Adrenal gland (tissue), 9 donors: ENCODE measurements at regions not wholly inside any gene's neighbourhood (a gene's known extent, or its start where the extent isn't known, plus 50 kb on each side); places are given as distances from the start of the nearest gene placed in this dataset.

Experiments
- DNase-seq, 7 donors: peaks; one replicate each; pipeline ENCODE4 v3.0.0-alpha.2; 2019 to 2020
- H3K27ac ChIP-seq, 5 donors: fragments of 200-600 bp; sonication (generic) in 4 of 5; 1 replicate in 3 of 5; 2 replicates in 2 of 5; pipeline versions ENCODE4 v1.5.1 to v1.8.0; 2016 to 2020; ENCODE audit warnings: mild to moderate bottlenecking in 1 of 5
- H3K27me3 ChIP-seq: fragments of 200-600 bp; 2 replicates; pipeline ENCODE4 v1.8.0; 2021
- H3K36me3 ChIP-seq, 2 donors: fragments of 200-600 bp; replicated peaks in 1 of 2; 1 replicate in 1 of 2; 2 replicates in 1 of 2; pipeline versions ENCODE4 v1.5.1 to v1.8.0; 2018 to 2022
- H3K4me1 ChIP-seq, 2 donors: fragments of 200-600 bp; replicated peaks in 1 of 2; 1 replicate in 1 of 2; 2 replicates in 1 of 2; pipeline versions ENCODE4 v1.5.1 to v1.8.0; 2018 to 2021
- H3K4me3 ChIP-seq, 4 donors: fragments of 200-600 bp; sonication (generic) in 3 of 4; one replicate each; pipeline ENCODE4 v1.5.1; 2016 to 2018
- H3K9me3 ChIP-seq, 3 donors: fragments of 200-600 bp; sonication (generic) in 1 of 3; replicated peaks in 1 of 3; 1 replicate in 2 of 3; 2 replicates in 1 of 3; pipeline versions ENCODE4 v1.5.1 to v1.8.0; 2016 to 2021
- POLR2A ChIP-seq, 2 donors: fragments of 450-650 bp; IDR thresholded peaks; one replicate each; pipeline ENCODE4 v1.6.1; 2017; ENCODE audit warnings: antibody characterized with exemption in 2 of 2, mild to moderate bottlenecking in 2 of 2, moderate library complexity in 1 of 2
- WGBS, 4 donors: extraction: QIAGEN DNeasy Blood & Tissue Kit in 2 of 4; methylation state at CpG; one replicate each; pipeline versions ENCODE4 v1.1.5 to v1.1.7; 2013 to 2017; 5-methylcytosine and 5-hydroxymethylcytosine counted together
- intact Hi-C, 2 donors: fragments of 100-400 bp; cut with DNase I; formaldehyde crosslinking; loops; one replicate each; pipeline versions ENCODE4 v1.14.1 to v1.15.0; 2022 to 2023
- TF ChIP-seq, protein P1 (sequence below), 6 experiments: fragments of 450-650 bp in 4 of 6; fragments of 200-600 bp in 2 of 6; sonication (generic) in 1 of 6; IDR thresholded peaks; 1 replicate in 5 of 6; 2 replicates in 1 of 6; pipeline versions ENCODE4 v1.5.1 to v1.8.0; 2016 to 2021; ENCODE audit warnings: antibody characterized with exemption in 6 of 6, mild to moderate bottlenecking in 2 of 6, moderate library complexity in 1 of 6
- donor health status: healthy with polysubstance abuse.
- donor health status: Bipolar disorder and iron deficiency.
- donor health status: DM: yes; HTN: yes; CAD: no.
- donor health status: DM: no; HTN: no; CAD: no.
- donor health status: DM: no; HTN: no; CAD: no.

GRCh38 chr2:84212611-84213314 is 246.3 kb downstream of the SUCLG1 start:
- H3K4me1 ChIP-seq, result no peaks in the 10 kb centered on the region
- no peak overlapping the region for H3K27ac ChIP-seq
- TF ChIP-seq, protein P1, sequence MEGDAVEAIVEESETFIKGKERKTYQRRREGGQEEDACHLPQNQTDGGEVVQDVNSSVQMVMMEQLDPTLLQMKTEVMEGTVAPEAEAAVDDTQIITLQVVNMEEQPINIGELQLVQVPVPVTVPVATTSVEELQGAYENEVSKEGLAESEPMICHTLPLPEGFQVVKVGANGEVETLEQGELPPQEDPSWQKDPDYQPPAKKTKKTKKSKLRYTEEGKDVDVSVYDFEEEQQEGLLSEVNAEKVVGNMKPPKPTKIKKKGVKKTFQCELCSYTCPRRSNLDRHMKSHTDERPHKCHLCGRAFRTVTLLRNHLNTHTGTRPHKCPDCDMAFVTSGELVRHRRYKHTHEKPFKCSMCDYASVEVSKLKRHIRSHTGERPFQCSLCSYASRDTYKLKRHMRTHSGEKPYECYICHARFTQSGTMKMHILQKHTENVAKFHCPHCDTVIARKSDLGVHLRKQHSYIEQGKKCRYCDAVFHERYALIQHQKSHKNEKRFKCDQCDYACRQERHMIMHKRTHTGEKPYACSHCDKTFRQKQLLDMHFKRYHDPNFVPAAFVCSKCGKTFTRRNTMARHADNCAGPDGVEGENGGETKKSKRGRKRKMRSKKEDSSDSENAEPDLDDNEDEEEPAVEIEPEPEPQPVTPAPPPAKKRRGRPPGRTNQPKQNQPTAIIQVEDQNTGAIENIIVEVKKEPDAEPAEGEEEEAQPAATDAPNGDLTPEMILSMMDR (IDR thresholded peaks at IDR 0.05), result no peak
- no peak for TF ChIP-seq POLR2A (IDR thresholded peaks at IDR 0.05)
- WGBS, 4 donors, result 65 to 77% (median 68%) methylated on average over 5 of the region's 5 CpGs
- no peak for DNase-seq
- intact Hi-C loops, result no loop called here
- H3K9me3 ChIP-seq, result no peaks in the 10 kb centered on the region
- H3K4me3 ChIP-seq, result no peak overlapping the region
- H3K27me3 ChIP-seq, result no peaks in the 10 kb centered on the region
- no peaks in the 10 kb centered on the region for H3K36me3 ChIP-seq

GRCh38 chr2:84209941-84210340 is 249.1 kb downstream of the SUCLG1 start:
- WGBS, 4 donors, result 30 to 32% (median 31%) methylated on average over 7 of the region's 7 CpGs
- H3K27ac ChIP-seq, result no peak overlapping the region
- DNase-seq, result no peak
- no peak for TF ChIP-seq POLR2A (IDR thresholded peaks at IDR 0.05)
- TF ChIP-seq, protein P1 (IDR thresholded peaks at IDR 0.05), result no peak
- intact Hi-C loops, result no loop called here
- no peaks in the 10 kb centered on the region for H3K36me3 ChIP-seq
- H3K27me3 ChIP-seq, result no peaks in the 10 kb centered on the region
- no peaks in the 10 kb centered on the region for H3K9me3 ChIP-seq
- no peaks in the 10 kb centered on the region for H3K4me1 ChIP-seq
- H3K4me3 ChIP-seq, result no peak overlapping the region

GRCh38 chr2:84204995-84205394 is 254.1 kb downstream of the SUCLG1 start:
- H3K9me3 ChIP-seq, result no peaks in the 10 kb centered on the region
- H3K36me3 ChIP-seq, result no peaks in the 10 kb centered on the region
- H3K27me3 ChIP-seq, result no peaks in the 10 kb centered on the region
- intact Hi-C loops, result no loop called here
- H3K4me1 ChIP-seq, result no peaks in the 10 kb centered on the region
- 71 to 84% (median 80%) methylated on average over 3 of the region's 3 CpGs for WGBS, 4 donors
- no peak overlapping the region for H3K27ac ChIP-seq
- DNase-seq, result no peak
- no peak overlapping the region for H3K4me3 ChIP-seq
- no peak for TF ChIP-seq POLR2A (IDR thresholded peaks at IDR 0.05)
- TF ChIP-seq, protein P1 (IDR thresholded peaks at IDR 0.05), result no peak

DNA sequence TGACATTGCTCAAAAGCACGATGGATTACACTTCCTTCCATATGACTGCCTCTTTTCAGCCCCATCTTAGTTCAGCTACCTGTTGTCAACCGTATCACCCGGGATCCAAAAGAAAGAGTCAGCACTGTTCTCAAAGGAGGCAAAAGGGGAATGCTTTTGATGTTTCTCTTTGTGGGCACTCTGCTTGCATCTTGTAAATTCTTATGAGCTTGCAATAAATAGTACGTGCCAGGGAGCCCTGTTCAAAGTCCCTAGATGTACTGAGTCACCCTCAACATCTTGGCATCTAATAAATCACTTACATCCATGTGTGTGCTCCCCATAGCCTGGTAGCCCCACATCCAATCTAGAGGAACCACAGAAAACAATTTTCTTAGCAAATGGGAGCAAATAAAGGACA is 256.9 kb downstream of the SUCLG1 start:
- 75 to 86% (median 80%) methylated on average over 4 of the region's 4 CpGs for WGBS, 4 donors
- Histone ChIP-seq H3K27me3 (no peaks in the 10 kb centered on the region), H3K36me3 (no peaks in the 10 kb centered on the region), H3K27ac (no peak overlapping the region), H3K9me3 (no peaks in the 10 kb centered on the region), H3K4me3 (no peak overlapping the region), H3K4me1 (no peaks in the 10 kb centered on the region)
- no peak for DNase-seq
- intact Hi-C loops, result no loop called here
- no peak for TF ChIP-seq POLR2A (IDR thresholded peaks at IDR 0.05)
- TF ChIP-seq, protein P1 (IDR thresholded peaks at IDR 0.05), result no peak
